Spleen (tissue), 7 donors: ENCODE measurements at regions not wholly inside any gene's neighbourhood (a gene's known extent, or its start where the extent isn't known, plus 50 kb on each side); places are given as distances from the start of the nearest gene placed in this dataset.

Source experiments
- CTCF ChIP-seq, 11 experiments: fragments of 200-600 bp in 7 of 11; fragments of 450-650 bp in 4 of 11; sonication (generic) in 4 of 11; IDR thresholded peaks in 8 of 11; conservative IDR thresholded peaks in 3 of 11; 1 replicate in 7 of 11; 2 replicates in 4 of 11; pipeline versions ENCODE4 v1.4.0 to v1.8.0; 2016 to 2021; ENCODE audit warnings: antibody characterized with exemption in 11 of 11, inconsistent platforms in 4 of 11, mild to moderate bottlenecking in 1 of 11
- POLR2A ChIP-seq, 3 donors: fragments of 450-650 bp; IDR thresholded peaks; one replicate each; pipeline ENCODE4 v1.5.1; 2017; ENCODE audit warnings: antibody characterized with exemption in 3 of 3, mild to moderate bottlenecking in 1 of 3
- donor health status: DM: no; HTN: no; CAD: no; lungs with moderate emphysema.
- donor health status: DM: no; HTN: no; CAD: no.
- donor health status: DM: no; HTN: no; CAD: no.

GRCh38 chr3:25056803-25057351 is 371.2 kb upstream of the RARB start:
- TF ChIP-seq POLR2A (IDR thresholded peaks at IDR 0.05) (no peak), CTCF (IDR thresholded peaks at IDR 0.05 in 8 of 11, conservative IDR thresholded peaks at IDR 0.05 in 3 of 11) (no peak)
